ENCODE measurements at regions not wholly inside any gene's neighbourhood (a gene's known extent, or its start where the extent isn't known, plus 50 kb on each side); places are given as distances from the start of the nearest gene placed in this dataset.

DNA sequence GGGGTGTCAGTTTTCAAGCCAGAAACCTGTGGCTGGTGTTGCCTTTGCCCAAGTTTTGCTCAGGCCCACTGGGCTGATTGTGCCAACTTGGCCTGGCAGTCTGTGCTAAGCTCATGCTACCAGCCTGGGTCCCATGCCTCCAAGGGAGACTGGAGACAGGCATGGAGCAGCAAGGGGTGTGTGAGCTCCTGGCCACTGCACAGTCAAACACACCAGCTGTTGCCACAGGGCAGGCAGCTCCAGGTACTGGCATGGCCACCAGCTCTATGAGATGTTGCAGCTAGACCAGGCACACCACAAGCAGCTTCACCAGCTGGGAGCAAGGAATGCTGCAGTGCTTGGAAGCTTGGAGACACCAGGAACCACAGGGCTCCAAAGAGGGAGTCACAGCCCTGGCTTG is 638.8 kb downstream of the PLOD2 start:
- H3K36me3 ChIP-seq (ENCODE audit: insufficient read depth in 1 of 2, low read depth in 1 of 2): no peaks in the 10 kb centered on the region
- ATAC-seq (no peak), DNase-seq (no peak)
- H3K9me3 ChIP-seq: no peaks in the 10 kb centered on the region
- no peak overlapping the region for H3K27ac ChIP-seq
- no peak overlapping the region for H3K4me3 ChIP-seq
- TF ChIP-seq, protein P1, sequence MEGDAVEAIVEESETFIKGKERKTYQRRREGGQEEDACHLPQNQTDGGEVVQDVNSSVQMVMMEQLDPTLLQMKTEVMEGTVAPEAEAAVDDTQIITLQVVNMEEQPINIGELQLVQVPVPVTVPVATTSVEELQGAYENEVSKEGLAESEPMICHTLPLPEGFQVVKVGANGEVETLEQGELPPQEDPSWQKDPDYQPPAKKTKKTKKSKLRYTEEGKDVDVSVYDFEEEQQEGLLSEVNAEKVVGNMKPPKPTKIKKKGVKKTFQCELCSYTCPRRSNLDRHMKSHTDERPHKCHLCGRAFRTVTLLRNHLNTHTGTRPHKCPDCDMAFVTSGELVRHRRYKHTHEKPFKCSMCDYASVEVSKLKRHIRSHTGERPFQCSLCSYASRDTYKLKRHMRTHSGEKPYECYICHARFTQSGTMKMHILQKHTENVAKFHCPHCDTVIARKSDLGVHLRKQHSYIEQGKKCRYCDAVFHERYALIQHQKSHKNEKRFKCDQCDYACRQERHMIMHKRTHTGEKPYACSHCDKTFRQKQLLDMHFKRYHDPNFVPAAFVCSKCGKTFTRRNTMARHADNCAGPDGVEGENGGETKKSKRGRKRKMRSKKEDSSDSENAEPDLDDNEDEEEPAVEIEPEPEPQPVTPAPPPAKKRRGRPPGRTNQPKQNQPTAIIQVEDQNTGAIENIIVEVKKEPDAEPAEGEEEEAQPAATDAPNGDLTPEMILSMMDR (IDR thresholded peaks at IDR 0.05): no peak
- no peaks in the 10 kb centered on the region for H3K4me1 ChIP-seq
- intact Hi-C loops (cut with DNase I): no loop called here
- no peaks in the 10 kb centered on the region for H3K27me3 ChIP-seq (ENCODE audit: insufficient read depth in 3 of 3, low read length in 2 of 3)

DNA sequence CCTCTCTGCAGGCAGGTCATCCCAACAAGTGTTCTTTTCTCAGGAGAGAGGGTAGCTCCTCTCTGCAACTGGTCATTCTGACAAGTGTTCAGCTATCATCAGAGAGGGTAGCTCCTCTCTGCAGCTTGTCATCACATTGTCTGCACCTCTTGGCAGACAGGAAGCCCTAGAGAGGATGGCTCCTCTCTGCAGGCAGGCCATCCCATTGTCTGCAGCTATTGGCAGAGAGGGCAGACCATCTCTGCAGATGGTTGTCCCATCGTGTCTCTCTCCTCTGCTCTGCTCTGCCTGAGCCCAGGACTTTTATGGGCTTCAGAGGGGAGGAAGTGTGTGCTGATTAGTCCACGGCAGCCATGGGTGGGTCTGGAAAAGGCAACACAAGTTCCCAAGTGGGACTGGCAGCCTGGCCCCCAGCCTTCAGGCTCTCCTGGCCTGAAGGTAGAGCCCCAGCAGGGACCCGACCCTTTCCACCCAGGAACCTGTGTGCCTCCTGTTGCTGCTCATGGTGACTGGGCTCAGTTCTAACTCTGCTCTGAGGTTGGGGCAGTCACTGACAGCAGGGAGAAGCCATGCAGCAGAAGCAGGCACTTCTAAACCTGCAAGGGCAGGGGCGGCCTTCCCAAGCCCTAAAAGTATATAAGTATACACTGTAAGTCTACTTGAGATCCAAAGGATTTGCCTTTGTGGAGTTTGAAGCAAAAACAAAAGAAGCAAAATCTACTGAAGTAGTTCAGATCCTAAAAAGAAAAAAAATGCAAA is 637.9 kb downstream of the PLOD2 start:
- Histone ChIP-seq H3K4me1 (no peaks in the 10 kb centered on the region), H3K36me3 (ENCODE audit: insufficient read depth in 1 of 2, low read depth in 1 of 2) (no peaks in the 10 kb centered on the region), H3K27me3 (ENCODE audit: insufficient read depth in 3 of 3, low read length in 2 of 3) (no peaks in the 10 kb centered on the region), H3K9me3 (no peaks in the 10 kb centered on the region), H3K4me3 (no peak overlapping the region), H3K27ac (no peak overlapping the region)
- ATAC-seq (no peak), DNase-seq (no peak)
- WGBS, 3 donors: 68 to 80% (median 78%) methylated on average over 4 of the region's 4 CpGs
- TF ChIP-seq, protein P1 (IDR thresholded peaks at IDR 0.05): no peak
- intact Hi-C loops (cut with DNase I): no loop called here

DNA sequence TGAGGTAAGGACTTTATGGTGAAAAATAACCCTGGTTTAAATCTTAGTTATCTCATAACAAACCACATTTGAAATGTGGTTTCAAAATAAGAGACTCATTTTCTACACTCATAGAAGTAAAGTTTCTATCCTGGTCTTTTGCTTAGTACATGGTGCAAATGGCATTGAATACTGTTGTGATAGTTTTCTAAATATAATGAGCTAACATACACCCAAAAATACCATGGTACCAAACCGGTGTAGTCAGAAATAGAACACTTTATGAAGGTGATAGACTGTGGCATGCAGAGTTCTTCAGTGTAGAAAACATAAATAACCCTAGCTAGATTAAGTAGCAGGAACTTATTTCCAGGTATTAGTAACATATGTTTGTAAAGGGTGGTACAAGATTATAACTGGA is 629.4 kb downstream of the PLOD2 start:
- Histone ChIP-seq H3K9me3 (no peaks in the 10 kb centered on the region), H3K27me3 (ENCODE audit: insufficient read depth in 3 of 3, low read length in 2 of 3) (no peaks in the 10 kb centered on the region), H3K36me3 (ENCODE audit: insufficient read depth in 1 of 2, low read depth in 1 of 2) (no peaks in the 10 kb centered on the region), H3K4me1 (no peaks in the 10 kb centered on the region), H3K4me3 (no peak overlapping the region), H3K27ac (no peak overlapping the region)
- TF ChIP-seq, protein P1 (IDR thresholded peaks at IDR 0.05): no peak
- intact Hi-C loops (cut with DNase I): no loop called here
- DNase-seq (no peak), ATAC-seq (no peak)
- WGBS, 3 donors: 23 to 49% (median 36%) methylated on average over 1 of the region's 1 CpG

DNA sequence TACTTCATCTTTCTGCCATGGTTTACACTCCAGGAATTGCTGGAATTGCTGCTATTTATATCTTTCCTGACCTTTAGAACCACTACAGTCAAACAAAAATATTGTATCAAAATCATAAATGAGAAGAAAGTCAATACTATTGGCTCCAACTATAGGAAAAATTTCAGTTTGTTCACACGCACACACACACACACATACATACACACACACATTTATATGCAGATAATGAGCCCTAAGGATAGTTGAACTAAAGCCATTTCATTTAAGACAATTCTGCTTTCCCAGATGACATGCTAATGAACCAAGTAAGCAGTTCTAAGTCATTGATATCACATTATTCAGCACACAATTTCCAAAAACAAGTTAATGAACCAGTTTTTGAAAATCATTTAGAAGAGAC is 627.3 kb downstream of the PLOD2 start:
- intact Hi-C loops (cut with DNase I): no loop called here
- no peak overlapping the region for H3K27ac ChIP-seq
- H3K4me3 ChIP-seq: no peak overlapping the region
- ATAC-seq (no peak), DNase-seq (no peak)
- no peaks in the 10 kb centered on the region for H3K4me1 ChIP-seq
- no peaks in the 10 kb centered on the region for H3K36me3 ChIP-seq (ENCODE audit: insufficient read depth in 1 of 2, low read depth in 1 of 2)
- WGBS, 3 donors: 62 to 95% (median 90%) methylated on average over 1 of the region's 1 CpG
- H3K9me3 ChIP-seq: no peaks in the 10 kb centered on the region
- no peaks in the 10 kb centered on the region for H3K27me3 ChIP-seq (ENCODE audit: insufficient read depth in 3 of 3, low read length in 2 of 3)
- TF ChIP-seq, protein P1 (IDR thresholded peaks at IDR 0.05): no peak

DNA sequence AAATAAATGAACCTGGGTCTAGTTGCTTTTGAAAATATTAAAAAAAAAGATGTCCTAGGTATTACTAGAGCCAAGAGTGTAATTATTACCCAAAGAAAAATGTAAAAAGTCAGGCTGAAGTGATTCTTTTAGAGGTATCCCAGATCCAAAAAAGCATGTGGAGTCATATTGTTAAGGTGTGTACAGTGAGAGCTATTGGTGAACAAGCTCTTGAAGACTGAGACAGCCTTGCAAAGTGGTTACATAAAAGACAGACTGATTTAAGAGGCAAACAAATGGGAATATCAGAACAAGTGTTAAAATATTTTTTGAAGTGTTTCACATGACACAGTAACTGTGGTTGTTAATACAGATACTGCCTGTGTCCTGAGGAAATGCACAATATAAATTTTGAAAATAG is 624.5 kb downstream of the PLOD2 start:
- no peak for ATAC-seq
- TF ChIP-seq, protein P1 (IDR thresholded peaks at IDR 0.05): no peak
- Histone ChIP-seq H3K9me3 (peaks cover 6% of the 10 kb centered on the region), H3K36me3 (ENCODE audit: insufficient read depth in 1 of 2, low read depth in 1 of 2) (no peaks in the 10 kb centered on the region), H3K27ac (no peak overlapping the region), H3K27me3 (ENCODE audit: insufficient read depth in 3 of 3, low read length in 2 of 3) (no peaks in the 10 kb centered on the region), H3K4me1 (no peaks in the 10 kb centered on the region), H3K4me3 (no peak overlapping the region)
- intact Hi-C loops (cut with DNase I): no loop called here
- DNase-seq: no peak
